GM12864 (cell line): ENCODE measurements at regions not wholly inside any gene's neighbourhood (a gene's known extent, or its start where the extent isn't known, plus 50 kb on each side); places are given as distances from the start of the nearest gene placed in this dataset.

ENCODE experiments used
- DNase-seq: peaks from one replicate; pipeline ENCODE4 v3.0.0-alpha.2; 2011; ENCODE audit warnings: low read depth
- H3K4me3 ChIP-seq: 2 replicates; pipeline ENCODE4 v1.5.1; 2011; ENCODE audit warnings: mild to moderate bottlenecking, low read depth, low read length, control low read depth
- CTCF ChIP-seq: IDR thresholded peaks from 2 replicates; pipeline ENCODE4 v1.5.1; 2011; ENCODE audit warnings: low read depth, mild to moderate bottlenecking, moderate library complexity, low read length, control low read depth, inconsistent platforms; ENCODE audit errors: missing control alignments

DNA sequence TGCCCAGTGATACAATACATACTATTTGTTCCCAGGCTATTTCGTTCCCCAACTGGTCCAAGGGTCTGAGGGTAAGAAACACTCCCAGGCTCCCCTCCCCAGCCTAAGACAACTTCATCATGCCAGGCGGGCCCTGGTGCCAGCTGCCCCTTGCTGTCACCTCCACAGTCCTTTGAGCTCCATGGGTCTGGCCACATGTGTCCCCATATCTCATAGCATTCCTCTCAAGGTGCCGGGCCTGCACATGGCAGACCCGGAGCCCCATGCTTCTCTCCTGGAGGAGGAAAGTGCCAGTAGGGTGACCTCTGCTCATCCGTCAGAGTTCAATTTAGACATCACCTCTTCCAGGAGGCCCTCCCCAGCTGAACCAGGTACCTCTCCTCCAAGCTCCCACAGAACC, 120.5 kb downstream of the C5orf15 start:
- H3K4me3 ChIP-seq, result no peak overlapping the region
- DNase-seq, result no peak
- TF ChIP-seq CTCF, result no peak

- no peak for DNase-seq
- no peak overlapping the region for H3K4me3 ChIP-seq
- no peak for TF ChIP-seq CTCF
Measured at GRCh38 chr5:133847301-133847700, 121.1 kb downstream of the C5orf15 start.

- no peak overlapping the region for H3K4me3 ChIP-seq
- DNase-seq, result peak; percentile 31
- no peak for TF ChIP-seq CTCF
Measured at GRCh38 chr5:133846478-133847226, 121.8 kb downstream of the C5orf15 start.

GRCh38 chr5:133845271-133845670, 123.2 kb downstream of the C5orf15 start:
- TF ChIP-seq CTCF, result no peak
- no peak for DNase-seq
- H3K4me3 ChIP-seq, result no peak overlapping the region

DNA sequence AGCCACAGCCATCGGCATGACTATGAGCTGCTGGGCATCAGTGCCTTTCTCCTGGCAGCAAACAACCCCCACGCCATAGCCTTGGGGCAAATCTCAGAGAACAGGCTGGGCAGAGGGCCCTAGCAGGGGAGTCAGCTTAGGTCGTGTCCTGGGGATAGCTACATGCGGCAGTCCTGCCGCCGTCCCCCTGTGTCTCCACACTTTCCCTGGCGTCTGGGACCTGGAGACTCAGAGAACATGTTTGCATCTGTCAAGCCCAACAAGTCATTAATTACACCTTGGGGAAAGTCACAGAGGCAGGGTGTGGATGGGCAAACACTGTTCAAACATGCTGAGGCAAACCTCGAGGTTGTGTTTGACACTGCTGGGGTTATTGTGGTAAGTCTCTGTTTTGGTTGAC, 123.6 kb downstream of the C5orf15 start:
- TF ChIP-seq CTCF, result no peak
- no peak overlapping the region for H3K4me3 ChIP-seq
- DNase-seq, result no peak

DNA sequence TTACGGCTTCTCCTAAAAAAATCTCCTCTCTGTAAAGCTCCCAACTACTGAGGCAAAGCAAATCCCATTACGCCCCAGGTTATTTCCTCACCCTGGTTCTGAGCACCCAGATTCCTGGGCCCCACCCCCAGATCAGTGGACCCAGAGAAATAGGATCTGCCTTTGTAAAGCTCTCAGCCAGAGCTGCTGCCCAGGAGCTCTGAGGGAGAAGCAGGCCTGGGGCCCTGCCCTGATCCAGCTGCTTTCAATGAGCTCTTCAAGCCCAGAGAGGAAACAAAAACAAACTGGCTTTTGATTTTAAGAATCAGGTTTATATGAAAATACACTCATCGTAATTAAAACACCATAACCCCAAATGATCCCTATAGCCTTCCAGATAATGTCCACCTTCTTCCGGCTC, 124.5 kb downstream of the C5orf15 start:
- no peak for TF ChIP-seq CTCF
- DNase-seq, result no peak
- H3K4me3 ChIP-seq, result no peak overlapping the region
